ENCODE measurements at regions not wholly inside any gene's neighbourhood (a gene's known extent, or its start where the extent isn't known, plus 50 kb on each side); places are given as distances from the start of the nearest gene placed in this dataset.

- no CpG with 5 or more reads among the region's 1 CpG for WGBS, 2 experiments (ENCODE audit: extremely low coverage in 2 of 2, insufficient read length in 1 of 2)
- H3K9me3 ChIP-seq (ENCODE audit: control insufficient read depth, insufficient read depth, low read length), result no peaks in the 10 kb centered on the region; the same call in none of the 2 replicates
- no peak overlapping the region for H2AK9ac ChIP-seq (replicated peaks; ENCODE audit: low read depth, low read length, poor library complexity)
- no peaks in the 10 kb centered on the region for H3K27me3 ChIP-seq (ENCODE audit: control insufficient read depth, insufficient read depth, low read length)
- no peaks in the 10 kb centered on the region for H3K79me1 ChIP-seq (ENCODE audit: low read depth in 1 of 2, low read length in 2 of 2)
- H4K5ac ChIP-seq (ENCODE audit: low read depth, low read length), result no peak overlapping the region
- H3K56ac ChIP-seq (ENCODE audit: extremely low read depth, insufficient read depth, low read length), result no peak overlapping the region
- intact Hi-C loops (cut with micrococcal nuclease) (no loop called here), in situ Hi-C loops (cut with MboI; ENCODE audit: low sequenced_read_pairs) (no loop called here), dilution Hi-C loops (cut with HindIII; ENCODE audit: low sequenced_read_pairs, unreplicated experiment) (no loop called here)
- no peak for ATAC-seq (ENCODE audit: low read depth)
- H2AFZ ChIP-seq (replicated peaks; ENCODE audit: low read length, poor library complexity), result no peak overlapping the region
- ChIA-PET CTCF (no interaction called here), POLR2A (ENCODE audit: unreplicated experiment) (no interaction called here)
- H4K91ac ChIP-seq (ENCODE audit: insufficient read depth, low read depth, low read length), result no peak overlapping the region
- no TSS peak for BruUV-seq (replicated peaks)
- H2BK5ac ChIP-seq (ENCODE audit: low read depth, low read length, poor library complexity, severe bottlenecking), result no peak overlapping the region
- no peaks in the 10 kb centered on the region for H3K4me1 ChIP-seq (ENCODE audit: control insufficient read depth, insufficient read depth, low read length)
- no peak overlapping the region for H3K9ac ChIP-seq (ENCODE audit: low read depth, low read length)
- no peak overlapping the region for H3K4me3 ChIP-seq (ENCODE audit: insufficient read depth, low read depth, low read length)
- no peak overlapping the region for H3K4me2 ChIP-seq (ENCODE audit: low read depth, low read length)
- no peak overlapping the region for H3K18ac ChIP-seq (ENCODE audit: low read depth, low read length)
- H3K27ac ChIP-seq (ENCODE audit: insufficient read depth, low read length), result no peak overlapping the region
- no peak overlapping the region for H3K23ac ChIP-seq (ENCODE audit: low read depth, low read length)
- no peak overlapping the region for H2AK5ac ChIP-seq (ENCODE audit: low read depth, low read length)
- no peaks in the 10 kb centered on the region for H3K36me3 ChIP-seq (ENCODE audit: control insufficient read depth, insufficient read depth, low read length)
- TF ChIP-seq USF2 (IDR thresholded peaks at IDR 0.05; ENCODE audit: low read depth, low read length) (no peak), RFX5 (IDR thresholded peaks at IDR 0.05; ENCODE audit: low read depth, low read length) (no peak), SMC3 (IDR thresholded peaks at IDR 0.05; ENCODE audit: low read depth, low read length) (no peak), MAZ (IDR thresholded peaks at IDR 0.05; ENCODE audit: borderline replicate concordance, low read depth, low read length) (no peak), ELK1 (IDR thresholded peaks at IDR 0.05; ENCODE audit: borderline replicate concordance, low read depth, low read length) (no peak), BHLHE40 (IDR thresholded peaks at IDR 0.05; ENCODE audit: low read depth, low read length) (no peak)
- H4K20me1 ChIP-seq (ENCODE audit: insufficient read depth, low read length), result no peaks in the 10 kb centered on the region
- no peak overlapping the region for H3K4ac ChIP-seq (ENCODE audit: low read depth, low read length)
- H2BK120ac ChIP-seq (ENCODE audit: low read depth, low read length), result no peak overlapping the region
- no peak overlapping the region for H3K14ac ChIP-seq (replicated peaks; ENCODE audit: low read depth, low read length)
- no peak overlapping the region for H2BK20ac ChIP-seq (ENCODE audit: low read depth, low read length)
- no peak overlapping the region for H4K8ac ChIP-seq (ENCODE audit: low read depth in 2 of 2, low read length in 2 of 2)
- H2BK15ac ChIP-seq (ENCODE audit: low read depth, low read length), result no peak overlapping the region
- no peaks in the 10 kb centered on the region for H3K9me1 ChIP-seq (ENCODE audit: insufficient read depth, low read length)
- no peak for DNase-seq
Measured at GRCh38 chr7:10346032-10346431, 627.6 kb upstream of the PHF14 start.

All from IMR-90 (cell line).